ENCODE measurements at regions not wholly inside any gene's neighbourhood (a gene's known extent, or its start where the extent isn't known, plus 50 kb on each side); places are given as distances from the start of the nearest gene placed in this dataset.

GRCh38 chr3:194979173-194979572, 291.8 kb downstream of the XXYLT1 start:
- Histone ChIP-seq H3K4me3 (no peak overlapping the region), H3K36me3 (replicated peaks) (no peaks in the 10 kb centered on the region), H3K27me3 (ENCODE audit: low read depth) (0 out of 2 replicates have a peak, but pooled peaks cover 5% of the 10 kb centered on the region), H3K4me1 (no peaks in the 10 kb centered on the region), H3K9me3 (no peaks in the 10 kb centered on the region)
- DNase-seq (ENCODE audit: low spot score in 2 of 2): no peak
- in situ Hi-C loops (cut with MboI; ENCODE audit: low sequenced_read_pairs): no loop called here

- H3K36me3 ChIP-seq (replicated peaks): no peaks in the 10 kb centered on the region
- DNase-seq (ENCODE audit: low spot score in 2 of 2): no peak
- H3K4me3 ChIP-seq: no peak overlapping the region
- no peaks in the 10 kb centered on the region for H3K9me3 ChIP-seq
- in situ Hi-C loops (cut with MboI; ENCODE audit: low sequenced_read_pairs): no loop called here
- H3K4me1 ChIP-seq: no peaks in the 10 kb centered on the region
- 0 out of 2 replicates have a peak, but pooled peaks cover 5% of the 10 kb centered on the region for H3K27me3 ChIP-seq (ENCODE audit: low read depth)
Observed at GRCh38 chr3:194982472-194982871, 288.5 kb downstream of the XXYLT1 start.

- in situ Hi-C loops (cut with MboI; ENCODE audit: low sequenced_read_pairs): no loop called here
Observed at GRCh38 chr3:194983121-194983520, 287.8 kb downstream of the XXYLT1 start.

GRCh38 chr3:194983620-194984019, 287.3 kb downstream of the XXYLT1 start:
- Histone ChIP-seq H3K9me3 (no peaks in the 10 kb centered on the region), H3K27me3 (ENCODE audit: low read depth) (0 out of 2 replicates have a peak, but pooled peaks cover 2% of the 10 kb centered on the region), H3K36me3 (replicated peaks) (no peaks in the 10 kb centered on the region), H3K4me1 (no peaks in the 10 kb centered on the region), H3K4me3 (no peak overlapping the region)
- in situ Hi-C loops (cut with MboI; ENCODE audit: low sequenced_read_pairs): no loop called here
- DNase-seq (ENCODE audit: low spot score in 2 of 2): no peak

More at GRCh38 chr3:194983121-194983520, 287.8 kb downstream of the XXYLT1 start:
- H3K4me3 ChIP-seq: no peak overlapping the region
- DNase-seq (ENCODE audit: low spot score in 2 of 2): no peak
- H3K27me3 ChIP-seq (ENCODE audit: low read depth): 0 out of 2 replicates have a peak, but pooled peaks cover 3% of the 10 kb centered on the region
- no peaks in the 10 kb centered on the region for H3K36me3 ChIP-seq (replicated peaks)
- H3K4me1 ChIP-seq: no peaks in the 10 kb centered on the region
- no peaks in the 10 kb centered on the region for H3K9me3 ChIP-seq

- no peak for DNase-seq (ENCODE audit: low spot score in 2 of 2)
- H3K36me3 ChIP-seq (replicated peaks): no peaks in the 10 kb centered on the region
- no peak overlapping the region for H3K4me3 ChIP-seq
- no peaks in the 10 kb centered on the region for H3K9me3 ChIP-seq
- H3K27me3 ChIP-seq (ENCODE audit: low read depth): 0 out of 2 replicates have a peak, but pooled peaks cover 2% of the 10 kb centered on the region
- in situ Hi-C loops (cut with MboI; ENCODE audit: low sequenced_read_pairs): no loop called here
- no peaks in the 10 kb centered on the region for H3K4me1 ChIP-seq
Observed at GRCh38 chr3:194984066-194984465, 286.9 kb downstream of the XXYLT1 start.

- Histone ChIP-seq H3K9me3 (no peaks in the 10 kb centered on the region), H3K27me3 (ENCODE audit: low read depth) (0 out of 2 replicates have a peak, but pooled peaks cover 2% of the 10 kb centered on the region), H3K4me3 (no peak overlapping the region), H3K36me3 (replicated peaks) (no peaks in the 10 kb centered on the region), H3K4me1 (no peaks in the 10 kb centered on the region)
- in situ Hi-C loops (cut with MboI; ENCODE audit: low sequenced_read_pairs): no loop called here
- no peak for DNase-seq (ENCODE audit: low spot score in 2 of 2)
Observed at GRCh38 chr3:194984622-194985021, 286.3 kb downstream of the XXYLT1 start.

GRCh38 chr3:194985031-194985578, 285.9 kb downstream of the XXYLT1 start:
- in situ Hi-C loops (cut with MboI; ENCODE audit: low sequenced_read_pairs): no loop called here
- no peak for DNase-seq (ENCODE audit: low spot score in 2 of 2)
- no peaks in the 10 kb centered on the region for H3K36me3 ChIP-seq (replicated peaks)
- 0 out of 2 replicates have a peak, but pooled peaks cover 2% of the 10 kb centered on the region for H3K27me3 ChIP-seq (ENCODE audit: low read depth)
- H3K4me3 ChIP-seq: no peak overlapping the region
- no peaks in the 10 kb centered on the region for H3K4me1 ChIP-seq
- H3K9me3 ChIP-seq: no peaks in the 10 kb centered on the region

GRCh38 chr3:194986208-194987043, 284.5 kb downstream of the XXYLT1 start:
- Histone ChIP-seq H3K4me3 (no peak overlapping the region), H3K4me1 (no peaks in the 10 kb centered on the region), H3K27me3 (ENCODE audit: low read depth) (no peaks in the 10 kb centered on the region), H3K36me3 (replicated peaks) (no peaks in the 10 kb centered on the region), H3K9me3 (no peaks in the 10 kb centered on the region)
- no peak for DNase-seq (ENCODE audit: low spot score in 2 of 2)
- in situ Hi-C loops (cut with MboI; ENCODE audit: low sequenced_read_pairs): no loop called here

- in situ Hi-C loops (cut with MboI; ENCODE audit: low sequenced_read_pairs): no loop called here
- H3K27me3 ChIP-seq (ENCODE audit: low read depth): no peaks in the 10 kb centered on the region
- DNase-seq (ENCODE audit: low spot score in 2 of 2): no peak
Observed at GRCh38 chr3:194987571-194988494, 283.1 kb downstream of the XXYLT1 start.

GRCh38 chr3:194988495-194989165, 282.3 kb downstream of the XXYLT1 start:
- H3K36me3 ChIP-seq (replicated peaks): no peaks in the 10 kb centered on the region
- no peak overlapping the region for H3K4me3 ChIP-seq
- H3K4me1 ChIP-seq: no peaks in the 10 kb centered on the region
- in situ Hi-C loops (cut with MboI; ENCODE audit: low sequenced_read_pairs): no loop called here
- DNase-seq (ENCODE audit: low spot score in 2 of 2): no peak
- no peaks in the 10 kb centered on the region for H3K9me3 ChIP-seq
- no peaks in the 10 kb centered on the region for H3K27me3 ChIP-seq (ENCODE audit: low read depth)

More at GRCh38 chr3:194987571-194988494, 283.1 kb downstream of the XXYLT1 start:
- Histone ChIP-seq H3K36me3 (replicated peaks) (no peaks in the 10 kb centered on the region), H3K4me1 (no peaks in the 10 kb centered on the region), H3K9me3 (no peaks in the 10 kb centered on the region), H3K4me3 (no peak overlapping the region)

- Histone ChIP-seq H3K36me3 (replicated peaks) (no peaks in the 10 kb centered on the region), H3K27me3 (ENCODE audit: low read depth) (no peaks in the 10 kb centered on the region), H3K9me3 (no peaks in the 10 kb centered on the region), H3K4me3 (no peak overlapping the region), H3K4me1 (no peaks in the 10 kb centered on the region)
- in situ Hi-C loops (cut with MboI; ENCODE audit: low sequenced_read_pairs): no loop called here
- no peak for DNase-seq (ENCODE audit: low spot score in 2 of 2)
Observed at GRCh38 chr3:194989241-194989640, 281.7 kb downstream of the XXYLT1 start.

- H3K4me1 ChIP-seq: no peaks in the 10 kb centered on the region
- in situ Hi-C loops (cut with MboI; ENCODE audit: low sequenced_read_pairs): no loop called here
Observed at GRCh38 chr3:194990454-194991337, 280.3 kb downstream of the XXYLT1 start.

More at GRCh38 chr3:194990454-194991337, 280.3 kb downstream of the XXYLT1 start:
- no peak for DNase-seq (ENCODE audit: low spot score in 2 of 2)
- no peaks in the 10 kb centered on the region for H3K9me3 ChIP-seq
- no peak overlapping the region for H3K4me3 ChIP-seq
- H3K27me3 ChIP-seq (ENCODE audit: low read depth): no peaks in the 10 kb centered on the region
- no peaks in the 10 kb centered on the region for H3K36me3 ChIP-seq (replicated peaks)
